HG03521 (cell line): ENCODE measurements at regions not wholly inside any gene's neighbourhood (a gene's known extent, or its start where the extent isn't known, plus 50 kb on each side); places are given as distances from the start of the nearest gene placed in this dataset.
A peak's percentile ranks its signal among the peaks of the same experiment; 100 is the strongest.

Source experiments
- ATAC-seq: cut with Tn5 transposase; IDR thresholded peaks from one replicate; pipeline ENCODE4 v1.9.1; 2021; ENCODE audit warnings: mild to moderate bottlenecking, moderate library complexity; ENCODE audit not compliant: unreplicated experiment

DNA sequence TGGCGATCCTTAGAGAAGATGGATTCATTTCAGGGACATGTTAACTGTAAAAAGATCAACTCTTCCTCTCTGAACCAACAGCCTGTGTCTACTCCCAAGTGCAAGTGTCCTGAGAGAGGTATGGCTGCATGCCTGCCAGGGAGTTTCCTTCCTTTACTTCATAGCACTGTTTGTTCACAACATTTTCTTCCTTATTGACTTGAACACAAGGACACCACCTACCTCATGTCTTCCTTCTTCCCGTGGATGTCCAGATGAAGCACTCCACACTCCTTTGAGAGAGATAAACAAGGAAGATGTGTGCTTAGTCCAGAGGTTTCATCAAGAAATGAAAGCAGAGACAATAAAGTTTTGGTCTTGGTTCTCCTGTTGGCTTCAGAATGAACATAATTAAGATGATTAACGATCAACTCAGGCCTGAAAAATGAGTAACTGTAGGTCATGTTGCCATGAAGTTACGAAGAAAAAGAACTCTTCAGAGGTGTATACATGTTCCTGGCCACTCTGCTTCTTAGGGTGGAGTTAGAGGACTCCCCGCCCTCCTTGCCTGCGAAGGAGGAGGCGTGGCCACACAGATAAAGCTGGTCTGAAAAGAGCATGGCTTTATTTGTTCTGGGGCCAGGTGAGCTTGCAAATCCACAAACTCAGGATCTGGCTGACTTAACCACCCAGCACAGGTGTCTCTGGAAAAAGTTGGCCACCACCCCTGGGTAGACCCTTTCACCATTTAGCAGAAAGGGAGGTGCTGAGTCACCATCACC is 155.0 kb upstream of the KCTD1 start:
- no peak for ATAC-seq

DNA sequence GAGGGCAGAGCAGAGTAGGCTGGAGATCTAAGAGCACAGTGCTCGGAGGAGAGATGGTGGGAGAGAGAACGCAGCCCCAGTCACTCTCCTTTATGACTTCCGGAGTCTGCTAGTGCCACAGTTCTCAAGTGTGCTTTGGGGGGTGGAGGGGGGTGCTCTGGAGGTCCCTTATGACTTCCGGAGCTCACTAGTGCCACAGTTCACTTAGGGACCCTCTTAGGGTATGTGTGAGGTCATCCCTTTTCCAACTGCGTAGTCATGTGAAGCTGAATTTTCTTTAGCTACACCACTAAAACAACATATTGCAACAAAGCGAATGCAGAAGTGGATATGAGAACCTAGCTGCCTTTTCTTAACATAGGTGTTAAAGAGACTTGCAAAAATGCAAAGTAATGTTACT is 153.7 kb upstream of the KCTD1 start:
- ATAC-seq, result no peak

DNA sequence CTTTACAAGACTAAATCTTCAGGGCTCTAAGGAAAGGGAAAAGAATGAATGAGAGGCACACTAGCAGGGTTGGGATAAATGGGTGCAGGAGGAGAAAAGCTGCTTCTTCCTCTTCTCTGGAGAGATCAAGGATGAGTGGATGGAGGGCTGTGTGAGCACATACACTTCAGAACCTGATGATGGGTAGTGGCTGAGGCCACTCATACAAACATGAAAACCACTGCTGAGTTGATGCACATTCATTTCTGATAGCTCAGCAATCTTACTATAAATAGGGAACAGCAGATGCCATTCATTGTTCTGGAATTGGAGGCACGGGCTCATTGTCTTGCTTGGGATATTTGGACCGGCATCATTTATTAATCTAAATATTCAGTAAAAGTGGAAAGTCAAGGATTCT is 152.4 kb upstream of the KCTD1 start:
- ATAC-seq, result no peak

DNA sequence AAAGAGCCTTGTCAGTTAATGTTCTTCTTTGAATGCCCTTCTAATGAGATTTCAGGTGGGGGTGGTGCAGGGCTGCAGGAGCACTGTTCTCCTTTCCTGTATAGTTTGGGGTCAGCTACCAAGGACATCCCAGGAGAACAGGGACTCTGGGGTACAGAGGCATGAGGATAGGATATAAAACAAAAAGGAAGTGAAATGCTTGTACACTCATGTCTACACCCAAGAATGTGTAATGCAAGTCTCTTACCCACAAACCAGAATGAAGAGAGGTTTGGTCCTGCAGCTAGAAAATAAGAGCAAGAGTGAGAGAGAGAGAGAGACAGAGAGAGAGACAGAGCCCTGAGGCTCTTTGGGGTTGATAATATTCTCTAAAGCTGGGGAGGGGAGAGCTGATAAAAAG is 151.8 kb upstream of the KCTD1 start:
- ATAC-seq, result no peak

DNA sequence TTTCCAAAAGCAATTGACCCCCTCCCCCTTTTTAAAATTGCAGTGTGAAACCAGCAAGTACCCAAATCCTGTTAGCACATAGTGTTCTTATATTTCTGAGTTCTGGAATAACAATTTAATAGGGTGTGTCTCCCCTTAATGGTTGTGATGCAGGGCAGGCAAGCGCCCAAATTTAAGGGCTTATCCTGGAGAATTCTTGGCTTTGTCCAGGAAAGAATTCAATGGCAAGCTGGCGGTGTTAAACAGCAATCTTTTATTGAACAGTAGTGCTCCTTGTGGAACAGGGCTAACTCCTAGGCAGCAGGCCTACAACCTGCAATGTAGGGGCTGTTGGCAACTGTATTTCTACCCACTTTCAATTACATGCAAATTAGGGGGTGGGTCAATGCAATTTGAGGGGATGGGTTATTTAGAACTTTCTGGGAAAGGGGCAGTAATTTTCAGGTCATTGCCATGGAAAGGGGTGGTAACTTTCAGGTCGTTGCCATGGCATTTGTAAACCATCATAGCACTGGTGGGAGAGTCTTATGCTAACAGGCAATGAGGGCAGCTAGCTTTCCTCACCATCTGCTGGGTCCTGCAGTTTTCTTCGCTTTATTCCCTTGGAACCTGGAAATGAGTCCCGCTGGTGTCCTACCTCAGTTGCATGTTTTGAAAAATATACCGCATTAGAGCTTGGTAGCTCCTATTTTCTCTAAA is 149.0 kb upstream of the KCTD1 start:
- no peak for ATAC-seq

DNA sequence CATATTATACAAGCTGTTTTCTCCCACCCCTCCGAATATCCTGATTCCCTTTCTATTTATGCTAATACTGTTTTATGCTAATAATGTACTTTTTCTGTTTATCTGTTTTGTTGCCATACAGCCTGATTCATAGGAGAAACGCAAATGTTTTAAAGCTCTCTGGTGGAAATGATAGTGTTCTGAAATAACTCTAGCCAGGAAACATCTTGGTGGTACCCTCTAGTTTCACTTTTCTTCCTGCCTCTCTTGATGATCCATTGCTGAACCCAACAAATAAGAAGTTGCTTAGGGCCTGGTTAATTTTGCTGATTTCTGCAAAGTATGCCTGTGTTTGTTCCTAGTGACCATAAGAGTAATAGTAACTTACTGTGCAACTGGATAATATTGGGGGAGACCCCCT is 148.4 kb upstream of the KCTD1 start:
- ATAC-seq, result no peak

DNA sequence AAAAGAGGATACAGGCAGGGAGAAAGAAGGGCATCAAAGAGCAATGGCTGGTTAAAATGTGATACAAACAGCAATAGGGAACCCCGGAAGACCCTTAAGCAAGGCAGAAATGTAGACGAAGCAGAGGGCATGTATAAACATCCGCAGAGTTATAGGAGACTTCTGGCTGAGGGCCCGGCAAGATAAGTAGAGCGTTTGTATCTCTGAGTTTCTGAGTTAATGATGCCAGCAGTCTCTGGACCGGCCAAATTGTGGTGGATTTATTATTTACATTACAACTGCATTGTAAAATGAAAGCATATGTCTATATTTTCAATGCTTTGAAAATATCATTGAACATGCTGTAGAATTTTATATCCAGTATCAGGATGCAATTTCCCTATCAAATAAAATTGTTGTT is 148.0 kb upstream of the KCTD1 start:
- no peak for ATAC-seq

DNA sequence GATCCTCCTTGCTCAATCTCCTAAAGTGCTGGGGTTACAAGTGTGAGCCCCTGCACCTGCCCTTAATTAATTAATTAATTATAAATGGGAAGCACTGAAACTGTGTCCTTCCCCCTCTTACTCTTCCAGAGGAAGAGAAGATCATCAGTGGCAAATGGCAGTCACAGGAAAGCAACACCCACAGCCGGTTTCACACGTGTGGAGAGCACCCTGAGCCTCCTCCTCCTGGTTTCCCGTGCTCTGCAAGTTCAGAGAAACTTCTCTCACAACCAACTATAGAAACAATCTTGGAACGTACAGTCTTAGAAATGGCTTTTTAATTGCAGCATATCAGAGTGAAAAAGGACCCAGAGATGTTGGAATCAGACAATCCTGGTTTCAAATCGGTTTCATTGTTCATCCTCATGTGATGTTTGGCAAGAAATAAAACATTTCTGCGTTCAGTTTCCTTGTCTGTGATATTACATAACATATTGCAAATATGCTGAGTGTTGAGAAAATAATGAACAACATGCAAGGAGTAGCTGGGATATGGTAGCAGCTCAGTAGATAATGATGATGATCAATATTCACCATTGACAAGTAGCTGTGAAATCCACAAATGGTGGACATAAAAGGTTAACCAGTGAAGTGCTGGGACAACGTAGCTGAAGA is 141.0 kb upstream of the KCTD1 start:
- no peak for ATAC-seq

DNA sequence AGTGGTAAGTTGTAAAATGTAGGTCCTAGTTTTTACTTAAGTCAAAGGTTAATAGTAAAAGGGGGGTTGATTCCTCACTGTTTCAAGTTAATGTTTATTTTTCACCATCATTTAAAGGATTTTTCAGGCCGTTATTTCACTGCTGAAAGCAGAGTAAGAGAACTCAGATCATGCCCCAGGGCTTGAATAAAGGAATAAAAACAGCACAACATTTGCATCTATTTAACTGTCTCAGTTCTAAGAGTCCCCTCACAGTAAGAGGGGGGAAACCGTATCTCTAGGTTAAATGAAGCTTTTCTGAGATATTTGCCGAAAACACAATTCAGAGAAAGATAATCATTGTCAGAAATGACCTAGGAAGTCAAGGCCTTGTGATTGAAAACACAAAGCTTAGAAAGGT is 138.2 kb upstream of the KCTD1 start:
- ATAC-seq, result no peak

DNA sequence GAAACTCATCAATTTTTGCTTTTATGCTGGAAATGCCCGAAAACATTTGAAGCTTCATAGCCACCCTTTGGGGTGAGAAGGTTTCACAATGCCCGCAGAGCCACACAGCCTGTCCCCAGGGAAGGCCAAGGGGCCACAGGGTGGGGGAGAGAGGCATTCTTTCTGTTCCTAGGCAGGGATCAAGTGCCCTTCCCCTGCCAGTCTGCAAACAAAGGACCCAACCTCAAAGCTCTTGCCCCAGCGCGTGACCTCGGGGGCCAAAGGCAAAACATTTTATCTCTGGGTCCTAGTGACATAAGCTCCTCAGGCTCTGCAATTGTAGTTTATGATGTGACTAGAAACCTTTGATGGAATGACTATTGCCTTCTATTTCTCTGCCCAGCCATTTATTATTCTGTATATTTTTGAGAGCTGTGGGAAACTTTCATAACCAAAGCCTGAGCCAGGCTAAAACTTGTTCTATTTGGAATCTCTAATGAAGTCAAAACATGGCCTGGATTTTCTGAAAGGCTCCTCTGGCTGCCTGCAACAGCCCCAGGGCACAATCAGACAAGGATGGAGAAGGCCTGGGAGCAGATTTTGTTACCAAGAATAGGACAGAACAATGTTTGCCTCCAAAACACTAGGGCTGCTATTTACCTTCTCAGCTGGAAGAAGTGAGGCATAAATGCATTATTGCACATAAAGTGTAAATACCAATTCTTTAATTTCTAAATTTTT is 137.2 kb upstream of the KCTD1 start:
- no peak for ATAC-seq

DNA sequence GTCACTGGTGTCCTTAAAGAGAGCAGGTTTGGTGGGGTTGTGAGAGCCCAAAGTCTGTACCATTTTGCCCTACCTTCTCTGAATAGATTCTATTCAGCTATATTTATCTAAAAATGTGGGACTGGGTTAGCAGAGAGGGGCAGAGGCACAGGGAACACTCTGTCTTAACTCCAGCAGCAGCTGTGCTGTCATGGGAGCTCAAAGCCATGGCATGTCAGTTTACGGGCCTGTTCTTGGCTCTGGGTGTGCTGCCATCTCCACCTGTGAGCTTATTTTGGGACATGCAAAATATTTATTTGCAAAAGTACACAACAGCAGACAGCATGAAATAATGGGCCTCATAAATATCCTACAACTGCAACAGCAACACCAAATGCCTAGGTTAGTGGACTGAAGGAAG is 129.6 kb upstream of the KCTD1 start:
- no peak for ATAC-seq

DNA sequence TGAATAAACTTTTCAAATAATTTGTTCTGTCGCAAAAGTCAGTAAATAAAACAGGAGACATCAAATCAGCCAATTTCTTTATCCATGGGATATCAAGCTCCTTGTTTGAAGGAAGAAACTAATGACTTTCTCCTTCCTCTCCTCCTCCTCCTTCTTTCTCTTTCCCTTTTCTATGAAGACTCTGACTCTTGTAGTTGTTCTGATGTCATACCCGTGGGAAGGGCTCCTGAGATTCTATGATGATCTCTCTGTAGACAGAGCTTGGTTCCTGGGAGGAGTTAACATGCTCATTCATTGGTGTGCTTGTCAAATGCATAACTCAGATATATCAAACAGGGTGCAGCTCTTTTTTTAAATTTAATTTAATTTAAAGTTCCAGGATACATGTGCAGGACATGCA is 118.7 kb upstream of the KCTD1 start:
- ATAC-seq, result no peak

DNA sequence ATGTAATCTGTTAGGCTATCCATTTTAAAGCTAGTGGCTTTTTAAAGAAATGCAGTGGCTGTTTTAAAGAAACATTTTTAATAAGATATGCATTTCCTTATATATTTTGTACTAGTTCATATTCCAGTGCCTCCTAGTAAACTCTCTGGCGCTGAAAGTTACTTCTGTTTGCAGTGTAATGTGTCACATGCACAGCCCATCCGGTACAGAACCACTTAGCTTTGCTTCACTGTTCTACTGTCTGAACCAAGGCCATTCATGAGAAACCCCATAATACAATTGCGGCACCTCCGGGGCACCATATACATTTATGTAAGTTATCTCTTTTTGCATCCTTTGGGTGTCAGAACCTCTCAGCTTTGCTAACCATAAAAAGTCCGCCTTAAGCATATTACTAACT is 114.6 kb upstream of the KCTD1 start:
- ATAC-seq, result no peak

DNA sequence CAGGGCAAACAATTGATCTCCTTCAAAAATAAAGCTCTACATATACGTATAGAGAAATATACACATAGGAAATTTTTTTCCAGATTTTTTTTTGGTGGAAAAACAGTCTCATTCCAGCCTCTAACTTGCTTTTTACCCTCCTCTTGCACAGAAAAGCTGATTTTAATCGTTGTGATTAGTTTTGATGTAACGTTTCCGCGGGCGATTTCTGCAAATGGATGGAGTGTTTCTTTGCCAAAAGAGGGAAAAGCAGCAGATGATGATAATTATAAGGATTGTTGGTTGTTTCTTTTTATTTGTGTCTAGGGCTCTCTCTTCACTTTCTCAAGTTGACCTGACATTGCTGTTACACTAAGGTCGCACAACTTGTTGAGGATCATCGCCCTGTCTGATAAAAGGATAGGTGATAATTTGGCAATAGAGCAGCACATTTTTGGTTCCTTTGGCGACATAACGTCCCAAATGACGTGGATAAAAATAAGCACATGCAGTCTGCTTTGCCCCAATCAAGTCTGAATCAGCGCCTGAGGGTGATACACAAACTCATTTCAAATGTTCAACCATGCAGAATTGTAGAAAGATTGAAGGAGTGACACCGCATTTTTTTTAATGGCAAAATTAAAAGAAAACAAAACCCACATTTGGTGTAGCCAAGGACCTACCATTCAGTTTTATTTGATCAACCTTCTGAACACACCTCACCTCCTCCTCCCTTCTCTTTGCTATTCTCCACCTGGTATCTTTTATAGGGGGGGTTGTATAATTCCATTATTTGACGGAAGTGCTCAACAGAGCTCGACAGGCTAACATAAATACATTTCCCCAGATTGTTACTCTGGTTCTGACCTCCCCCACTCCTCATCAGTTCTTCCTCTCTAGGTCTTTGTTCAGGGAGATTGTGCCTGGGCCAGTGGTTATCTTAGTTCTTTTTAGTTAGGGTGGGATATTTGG is 109.6 kb upstream of the KCTD1 start:
- ATAC-seq, result no peak

DNA sequence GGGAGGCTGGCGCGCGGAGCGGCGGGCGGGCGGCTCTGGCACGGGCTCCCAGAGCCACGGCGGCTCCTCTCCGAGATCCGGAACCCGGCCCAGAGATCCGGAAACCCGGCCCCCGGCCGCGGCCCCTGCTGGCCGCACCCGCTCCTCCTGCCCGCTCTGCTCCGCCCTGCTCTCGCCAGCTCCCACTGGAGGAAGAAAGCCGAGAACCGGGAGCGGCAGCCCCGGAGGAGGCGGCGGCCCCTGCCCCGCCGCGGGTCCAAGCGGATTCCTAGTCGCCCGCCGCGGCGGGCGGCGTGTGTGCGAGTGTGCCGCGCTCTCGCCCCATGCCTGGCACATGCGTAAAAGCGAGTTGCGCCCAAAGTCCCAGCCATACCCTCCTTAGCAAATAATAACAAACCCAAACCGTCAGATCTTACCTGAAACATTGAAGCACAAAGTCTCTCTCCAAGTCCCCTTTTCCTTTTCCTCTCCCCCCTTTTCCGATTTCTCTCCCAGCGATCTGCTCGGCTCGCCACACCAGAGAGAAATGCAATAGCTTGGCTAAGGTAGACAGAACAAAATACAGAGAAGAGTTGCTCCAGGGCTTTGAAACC is 108.7 kb upstream of the KCTD1 start:
- peak; percentile 62 for ATAC-seq

DNA sequence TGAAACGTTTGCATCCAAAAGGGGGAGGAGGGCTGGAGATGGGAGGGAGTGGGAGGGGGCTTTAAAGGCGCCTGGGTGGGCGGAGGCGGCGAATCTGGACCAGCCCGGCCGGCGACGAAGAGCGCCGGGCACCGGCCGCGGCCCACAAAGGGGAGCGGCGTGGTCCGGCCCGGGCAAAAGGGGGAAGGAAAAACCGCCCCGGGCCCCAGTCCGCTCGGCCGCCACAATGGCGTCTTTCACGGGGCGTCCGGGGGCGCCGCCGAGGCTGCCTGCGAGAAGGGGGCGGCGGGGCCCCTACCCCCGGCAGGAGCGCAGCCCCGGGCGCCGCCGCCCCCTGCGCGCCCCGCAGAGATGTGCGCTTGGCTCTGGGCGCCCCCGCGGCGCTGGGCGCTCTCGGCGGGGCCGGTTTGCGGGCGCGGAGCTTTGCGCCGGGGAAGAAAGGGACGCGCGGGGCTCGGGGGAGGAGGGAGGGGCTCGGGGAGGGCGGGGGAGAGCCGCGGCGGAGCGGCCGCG is 108.1 kb upstream of the KCTD1 start:
- ATAC-seq, result peak; percentile 12

DNA sequence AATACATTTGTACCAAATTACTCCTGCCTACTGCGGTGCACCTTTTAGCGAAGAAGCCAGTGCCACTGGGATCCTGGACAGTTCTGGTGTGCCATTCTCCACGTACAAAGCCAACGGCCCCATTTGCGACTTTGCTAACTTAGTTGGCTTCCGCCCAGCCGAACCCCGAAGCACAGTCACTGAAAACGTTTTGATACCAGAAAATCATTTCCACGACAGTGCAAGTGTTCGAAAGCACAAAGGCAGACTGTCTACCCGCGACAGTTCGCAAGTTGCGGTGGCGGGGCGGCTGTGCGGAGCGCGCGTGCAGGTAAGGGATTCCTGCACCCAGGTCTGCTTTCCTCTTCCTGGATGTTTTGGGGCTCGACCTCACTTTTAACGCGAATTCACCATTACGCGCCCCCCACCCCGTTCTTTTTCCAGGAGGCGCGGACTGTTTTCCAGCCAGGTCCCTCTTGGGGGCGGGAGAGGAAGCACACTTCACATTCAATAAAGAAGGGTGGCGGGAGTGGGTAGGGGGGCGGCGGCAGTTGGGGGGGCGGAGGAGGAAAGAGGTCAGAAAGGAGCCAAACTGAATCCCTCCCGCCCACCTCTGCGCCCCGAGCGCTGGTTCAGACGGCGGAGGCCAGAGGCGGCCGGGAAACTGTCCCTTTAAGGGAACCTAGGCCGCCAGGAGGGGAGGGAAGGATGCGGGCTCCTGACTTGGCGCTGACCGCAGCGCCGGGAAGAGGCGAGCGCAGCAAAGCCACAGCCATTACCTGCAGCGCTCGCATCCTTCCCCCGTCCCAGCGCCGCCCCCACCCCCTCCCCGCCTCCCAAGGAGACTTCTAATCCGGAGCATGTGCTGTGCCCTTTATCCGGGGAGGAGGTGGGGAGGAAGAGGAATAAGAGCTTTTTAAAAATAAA is 107.4 kb upstream of the KCTD1 start:
- ATAC-seq, result no peak

DNA sequence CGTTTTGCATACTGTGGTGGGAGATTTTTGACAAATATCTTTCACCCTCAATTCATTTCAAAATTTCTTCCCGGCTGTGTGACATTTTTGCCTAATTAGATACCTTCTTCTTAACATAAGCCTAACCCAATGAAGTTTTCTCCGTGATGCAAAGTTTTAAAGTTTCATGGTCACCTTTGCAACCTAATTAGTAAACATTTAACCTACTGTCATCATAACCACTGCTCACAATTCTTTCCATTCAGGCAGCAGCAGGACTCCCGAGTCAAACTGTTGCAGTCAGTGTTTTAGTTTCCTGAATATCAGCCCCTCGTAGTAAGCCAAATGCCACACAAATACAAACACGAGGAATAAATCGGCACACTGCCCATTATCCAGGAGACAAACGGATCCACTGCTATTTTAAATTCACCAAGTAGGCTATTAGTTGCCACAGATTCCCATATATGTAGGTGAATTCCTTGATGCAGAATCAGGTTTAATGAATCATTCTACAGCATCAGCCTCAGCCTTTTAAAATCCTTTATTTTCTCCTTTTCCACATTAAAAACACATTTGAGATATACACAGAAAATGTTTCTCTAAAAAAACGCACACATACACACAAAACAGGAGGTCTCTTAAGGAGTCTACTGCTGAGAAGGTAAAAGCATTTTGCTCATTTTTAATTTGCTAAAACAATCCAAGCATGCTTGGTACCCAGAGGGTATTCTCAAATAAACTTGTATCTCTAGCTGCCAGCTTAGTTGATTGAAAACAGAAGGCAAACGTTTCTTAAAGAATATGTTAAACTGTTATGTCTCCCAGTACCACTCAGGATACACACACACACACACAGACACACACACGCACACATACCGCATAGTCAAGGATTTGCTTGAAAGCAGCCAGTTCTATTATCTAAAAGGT is 106.5 kb upstream of the KCTD1 start:
- ATAC-seq, result no peak
